ENCODE measurements at regions not wholly inside any gene's neighbourhood (a gene's known extent, or its start where the extent isn't known, plus 50 kb on each side); places are given as distances from the start of the nearest gene placed in this dataset.

DNA sequence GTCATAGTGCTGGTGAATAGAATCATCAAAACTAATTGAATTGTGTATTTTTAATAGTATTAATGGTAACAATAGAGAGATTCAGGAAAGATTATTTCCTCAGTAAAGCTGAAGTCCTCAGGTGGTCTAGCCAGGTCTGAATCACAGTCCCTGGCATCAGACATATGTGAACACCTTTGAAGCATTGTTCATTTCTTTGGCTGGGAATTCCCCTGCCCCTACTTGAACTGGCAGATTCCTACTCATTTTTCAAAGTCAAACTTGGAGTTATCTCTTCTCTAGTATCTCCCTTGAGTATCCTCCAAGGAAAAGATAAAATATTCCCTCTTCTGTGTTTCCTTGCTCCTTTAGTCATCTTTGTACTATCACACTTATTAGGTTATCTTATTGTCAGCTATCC lies 759.8 kb downstream of the ADGRL2 start:
- intact Hi-C loops (cut with DNase I), result no loop called here
- no peak for DNase-seq
- TF ChIP-seq POLR2A (IDR thresholded peaks at IDR 0.05), result no peak
- TF ChIP-seq CTCF (IDR thresholded peaks at IDR 0.05), result no peak

GRCh38 chr1:82555501-82555900 lies 754.8 kb downstream of the ADGRL2 start:
- Histone ChIP-seq H3K27me3 (no peaks in the 10 kb centered on the region), H3K9me3 (peaks cover 0 to 3% (median 0%) of the 10 kb centered on the region in 12 donors), H3K4me1 (no peaks in the 10 kb centered on the region), H3K4me3 (no peak overlapping the region), H3K27ac (no peak overlapping the region), H3K36me3 (no peaks in the 10 kb centered on the region)
- DNase-seq, result no peak
- WGBS, 4 donors, result 0 to 49% (median 39%) methylated on average over 1 of the region's 1 CpG
- no peak for TF ChIP-seq CTCF (IDR thresholded peaks at IDR 0.05)
- TF ChIP-seq POLR2A (IDR thresholded peaks at IDR 0.05), result no peak
- ATAC-seq, result no peak
- intact Hi-C loops (cut with DNase I), result no loop called here

More for the DNA sequence above, 759.8 kb downstream of the ADGRL2 start:
- Histone ChIP-seq H3K36me3 (no peaks in the 10 kb centered on the region), H3K4me3 (no peak overlapping the region), H3K9me3 (no peaks in the 10 kb centered on the region), H3K27me3 (no peaks in the 10 kb centered on the region), H3K4me1 (peaks cover 0 to 20% (median 7%) of the 10 kb centered on the region in 12 donors), H3K27ac (no peak overlapping the region)
- ATAC-seq, result no peak

DNA sequence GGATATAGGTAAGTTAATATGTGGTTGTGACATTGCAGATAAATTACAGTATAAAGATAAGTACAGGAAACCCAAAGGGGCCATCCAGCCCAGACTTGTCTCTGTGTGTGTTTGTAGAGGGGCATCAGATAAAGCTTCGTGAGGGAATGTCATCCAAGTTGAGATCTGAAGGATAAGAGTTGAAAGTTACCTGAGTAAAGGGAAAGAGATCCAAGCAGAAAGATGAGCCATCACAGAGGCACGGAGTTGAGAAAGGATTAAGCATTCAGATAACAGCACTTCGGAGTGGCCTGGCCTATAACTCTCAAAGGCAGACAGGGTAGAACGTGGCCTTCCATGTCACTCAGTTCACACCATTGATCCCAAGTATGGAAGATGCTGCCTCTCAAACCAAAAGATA lies 749.1 kb downstream of the ADGRL2 start:
- DNase-seq, result no peak
- peaks cover 0 to 9% (median 0%) of the 10 kb centered on the region in 12 donors for H3K9me3 ChIP-seq
- intact Hi-C loops (cut with DNase I), result no loop called here
- H3K27me3 ChIP-seq, result no peaks in the 10 kb centered on the region
- ATAC-seq, result no peak
- no peak overlapping the region for H3K4me3 ChIP-seq
- H3K27ac ChIP-seq, result no peak overlapping the region
- 71 to 77% (median 72%) methylated on average over 4 of the region's 4 CpGs for WGBS, 4 donors
- no peaks in the 10 kb centered on the region for H3K4me1 ChIP-seq
- TF ChIP-seq CTCF (IDR thresholded peaks at IDR 0.05) (no peak), POLR2A (IDR thresholded peaks at IDR 0.05) (no peak)
- no peaks in the 10 kb centered on the region for H3K36me3 ChIP-seq

GRCh38 chr1:82542766-82543165 lies 742.0 kb downstream of the ADGRL2 start:
- Histone ChIP-seq H3K27me3 (no peaks in the 10 kb centered on the region), H3K9me3 (peaks cover 0 to 42% (median 3%) of the 10 kb centered on the region in 12 donors), H3K27ac (no peak overlapping the region), H3K4me1 (no peaks in the 10 kb centered on the region), H3K4me3 (no peak overlapping the region), H3K36me3 (no peaks in the 10 kb centered on the region)
- TF ChIP-seq POLR2A (IDR thresholded peaks at IDR 0.05) (no peak), CTCF (IDR thresholded peaks at IDR 0.05) (no peak)
- ATAC-seq (no peak), DNase-seq (no peak)
- intact Hi-C loops (cut with DNase I), result no loop called here
